ENCODE measurements at regions not wholly inside any gene's neighbourhood (a gene's known extent, or its start where the extent isn't known, plus 50 kb on each side); places are given as distances from the start of the nearest gene placed in this dataset.
"Not testable (repeated sequence)": the region's sequence is repeated elsewhere in the genome, so short reads cannot be mapped to it uniquely, and the experiment has no call there.

DNA sequence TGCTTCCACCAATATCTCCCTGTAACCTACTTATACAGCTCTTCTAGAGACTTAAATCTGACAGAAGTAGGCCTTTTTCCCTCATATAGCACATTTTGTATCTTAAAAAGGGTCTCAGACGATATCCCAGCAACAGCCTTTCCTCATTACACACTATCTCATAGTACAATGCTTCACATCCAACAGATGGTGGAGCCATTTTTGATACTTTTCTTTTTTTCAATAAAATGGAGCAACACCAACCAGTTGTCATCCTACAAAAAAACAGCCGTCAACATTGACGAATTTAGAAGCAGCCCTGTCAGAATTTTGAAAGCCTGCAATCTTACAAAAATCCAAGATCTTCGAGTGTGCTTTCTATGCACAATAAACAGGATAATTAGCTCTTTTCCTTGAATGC, 145.9 kb upstream of the NEBL start:
- no peak for DNase-seq

DNA sequence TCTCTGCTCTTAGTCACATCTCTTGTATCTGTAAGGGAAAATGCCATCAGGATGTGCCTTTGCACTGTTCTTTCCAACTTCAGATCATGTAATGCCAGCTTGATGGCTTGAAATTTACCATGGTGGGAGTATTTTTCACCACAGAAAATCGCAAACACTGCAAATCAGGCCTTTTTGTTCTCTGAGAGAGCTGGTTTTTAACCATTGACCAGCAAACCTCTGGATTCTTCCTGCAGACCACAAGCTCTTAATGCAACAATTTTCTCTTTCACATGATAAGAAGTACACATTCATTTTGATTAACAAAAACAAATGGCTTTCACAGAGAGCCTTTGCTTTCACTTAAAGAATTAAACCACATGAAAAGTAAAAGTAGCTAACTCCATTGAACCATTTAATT, 145.4 kb upstream of the NEBL start:
- DNase-seq: no peak

DNA sequence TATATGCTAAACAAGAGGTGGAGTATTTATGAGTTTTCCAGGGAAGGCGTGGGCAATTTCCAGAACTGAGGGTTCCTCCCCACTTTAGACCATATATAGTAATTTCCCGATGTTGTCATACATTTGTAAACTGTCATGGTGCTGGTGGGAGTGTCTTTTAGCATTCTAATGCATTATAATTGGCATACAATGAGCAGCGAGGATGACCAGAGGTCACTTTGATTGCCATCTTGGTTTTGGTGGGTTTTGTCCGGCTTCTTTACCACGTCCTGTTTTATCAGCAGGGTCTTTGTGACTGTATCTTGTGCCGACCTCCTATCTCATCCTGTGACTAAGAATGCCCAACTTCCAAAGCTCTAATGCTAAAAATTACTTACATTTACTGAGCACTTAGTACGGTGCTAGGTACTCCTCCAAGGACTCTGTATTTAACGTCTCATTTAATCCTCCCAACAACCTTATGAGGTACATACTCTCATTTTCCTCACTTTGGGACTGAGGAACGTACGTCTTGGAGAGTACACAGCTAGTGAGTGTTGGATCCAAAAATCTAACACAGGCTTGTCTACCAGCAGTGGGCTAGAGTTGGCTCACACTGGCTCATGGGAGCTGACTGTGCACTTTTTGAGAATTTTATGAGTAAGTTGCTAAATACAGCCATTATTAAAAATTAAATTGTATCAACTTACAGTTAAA, 144.8 kb upstream of the NEBL start:
- no peak for DNase-seq

DNA sequence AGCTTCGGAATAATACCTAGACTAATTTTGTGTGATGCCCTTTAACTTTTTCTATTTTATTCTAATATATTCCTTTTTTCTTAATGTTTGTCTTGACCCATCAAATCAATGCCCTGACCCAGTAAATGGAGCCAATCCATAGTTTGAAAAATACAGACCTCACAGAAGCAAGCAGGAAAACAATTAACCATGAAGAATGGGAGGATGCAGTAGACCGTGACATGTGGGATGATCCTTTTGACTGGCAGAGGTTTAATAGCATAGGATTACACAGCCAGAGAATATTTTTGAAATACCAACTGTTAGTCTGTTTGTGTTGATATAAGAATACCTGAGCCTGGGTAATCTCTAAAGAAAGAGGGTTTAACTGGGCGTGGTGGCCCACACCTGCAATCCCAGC, 142.6 kb upstream of the NEBL start:
- DNase-seq: no peak

DNA sequence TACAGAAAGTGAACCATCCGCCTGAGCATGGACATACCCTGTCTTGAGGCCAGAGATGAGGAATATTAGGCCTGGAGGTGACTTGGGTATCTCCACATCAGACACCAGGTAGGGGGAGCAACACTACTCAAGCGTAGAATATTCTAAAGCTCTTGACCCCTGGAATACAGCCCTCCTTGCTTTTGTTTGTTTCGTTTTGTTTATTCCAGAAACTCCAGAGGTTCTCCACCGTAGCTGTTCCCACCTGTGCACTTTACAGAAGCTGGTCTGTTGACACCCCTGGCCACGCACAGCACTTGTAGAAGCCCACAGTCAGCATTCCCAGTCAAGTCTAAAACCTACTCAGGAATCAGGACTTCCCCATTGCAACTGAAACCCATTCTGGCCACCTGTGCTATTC, 139.6 kb upstream of the NEBL start:
- no peak for DNase-seq

DNA sequence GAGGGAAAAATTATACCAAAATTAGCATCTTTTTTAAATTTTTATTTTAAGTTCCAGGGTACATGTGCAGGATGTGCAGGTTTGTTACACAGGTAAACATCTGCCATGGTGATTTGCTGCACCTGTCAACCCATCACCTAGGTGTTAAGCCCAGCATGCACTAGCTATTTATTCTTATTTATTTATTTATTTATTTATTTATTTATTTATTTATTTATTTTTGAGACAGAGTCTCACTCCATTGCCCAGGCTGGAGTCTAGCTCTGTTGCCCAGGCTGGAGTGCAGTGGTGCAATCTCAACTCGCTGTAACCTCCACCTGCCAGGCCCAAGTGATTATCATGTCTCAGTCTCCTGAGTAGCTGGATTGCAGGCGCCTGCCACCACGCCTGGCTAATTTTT, 137.7 kb upstream of the NEBL start:
- not testable (repeated sequence) for DNase-seq

DNA sequence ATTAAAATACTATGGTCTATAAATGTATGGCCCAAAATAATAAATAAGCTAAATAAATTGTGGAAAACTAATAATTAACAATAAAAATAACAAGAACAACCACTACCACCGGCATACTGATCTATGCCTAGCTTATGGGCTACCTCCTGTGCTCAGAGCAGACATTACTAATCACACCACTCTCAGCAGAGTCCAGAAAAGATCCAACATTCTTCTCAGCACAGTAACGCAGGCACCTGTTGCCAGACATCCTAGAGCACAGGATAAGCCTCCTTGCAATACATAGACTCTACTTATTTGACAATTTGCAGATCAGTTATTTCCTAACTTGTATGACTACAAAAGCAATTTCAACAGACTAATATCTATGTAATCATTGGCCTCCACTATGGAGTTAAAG, 137.1 kb upstream of the NEBL start:
- no peak for DNase-seq

DNA sequence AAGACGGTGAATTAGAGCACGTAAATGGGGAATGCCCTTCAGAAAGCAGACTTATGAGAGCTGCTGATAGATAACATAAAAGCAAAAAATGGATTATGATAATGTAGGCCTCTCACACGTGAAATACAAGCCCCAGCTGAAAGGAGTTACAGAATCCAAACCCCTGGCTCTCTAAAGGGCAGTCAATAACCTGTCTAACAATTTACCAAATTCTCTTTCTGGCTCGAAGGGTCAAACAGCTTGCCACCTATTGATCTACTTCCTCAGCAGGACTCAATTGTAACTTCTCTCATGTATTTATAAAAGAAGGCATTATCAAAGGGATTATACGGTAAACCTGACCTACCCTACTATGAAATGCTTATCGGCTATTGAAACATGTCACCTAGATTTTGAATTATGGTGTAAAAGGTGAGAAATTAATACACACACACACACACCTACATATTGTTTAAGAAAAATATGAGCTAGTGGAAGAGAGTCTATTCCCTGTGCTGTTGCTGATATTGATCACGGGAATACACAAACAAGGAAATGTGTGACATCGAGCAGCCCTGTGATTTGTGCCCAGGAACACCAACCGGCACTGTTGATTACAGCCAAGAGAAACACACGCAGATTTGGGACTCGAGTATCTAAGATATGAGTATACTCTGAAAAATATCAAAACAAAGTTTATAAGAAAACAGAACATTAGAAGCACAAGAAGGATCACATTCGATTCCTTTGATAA, 135.6 kb upstream of the NEBL start:
- no peak for DNase-seq

DNA sequence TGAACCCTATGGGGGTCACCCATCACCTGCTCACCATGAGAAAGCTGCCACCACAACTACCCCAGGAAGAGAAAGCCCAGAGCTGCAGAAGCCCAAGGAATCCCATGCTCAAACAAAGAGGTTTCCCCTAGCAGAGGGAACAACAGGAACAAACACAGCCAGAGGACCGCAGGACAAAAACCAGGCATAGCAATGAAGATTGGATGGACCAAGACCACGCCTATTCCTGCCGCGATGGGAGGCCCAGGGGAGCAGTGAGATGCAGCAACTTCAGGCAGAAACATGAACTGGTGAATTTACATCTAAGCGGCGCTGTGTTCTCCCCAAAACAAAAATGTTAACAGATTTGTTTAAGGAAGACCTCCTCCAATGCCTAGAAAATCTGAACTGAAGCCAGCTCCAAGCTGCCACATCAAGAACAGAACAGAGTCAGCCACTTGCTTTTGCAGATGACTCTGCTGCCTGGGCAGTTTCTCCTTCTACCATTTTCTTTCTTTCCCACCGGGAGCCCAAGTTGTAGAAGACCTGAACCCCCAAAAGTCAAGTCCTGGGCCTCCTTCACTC, 134.2 kb upstream of the NEBL start:
- DNase-seq: no peak

DNA sequence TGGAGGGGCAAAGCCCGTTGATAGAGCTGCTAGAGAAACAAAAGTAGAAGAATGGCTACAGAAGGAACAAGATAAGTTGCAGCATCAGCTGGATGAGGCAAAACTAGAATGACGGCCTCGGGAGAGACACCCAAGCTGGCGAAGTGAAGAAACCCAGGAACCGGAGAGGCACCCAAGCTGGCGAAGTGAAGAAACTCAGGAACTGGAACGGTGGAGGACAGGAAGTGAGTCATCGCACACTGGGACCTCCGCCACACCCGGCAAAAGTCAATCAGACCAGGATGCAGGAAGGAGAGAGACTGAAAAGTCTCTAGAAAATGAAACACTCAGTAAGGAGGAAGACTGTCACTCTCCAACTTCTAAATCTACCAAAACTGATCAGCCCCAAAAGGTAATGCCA, 133.0 kb upstream of the NEBL start:
- no peak for DNase-seq

DNA sequence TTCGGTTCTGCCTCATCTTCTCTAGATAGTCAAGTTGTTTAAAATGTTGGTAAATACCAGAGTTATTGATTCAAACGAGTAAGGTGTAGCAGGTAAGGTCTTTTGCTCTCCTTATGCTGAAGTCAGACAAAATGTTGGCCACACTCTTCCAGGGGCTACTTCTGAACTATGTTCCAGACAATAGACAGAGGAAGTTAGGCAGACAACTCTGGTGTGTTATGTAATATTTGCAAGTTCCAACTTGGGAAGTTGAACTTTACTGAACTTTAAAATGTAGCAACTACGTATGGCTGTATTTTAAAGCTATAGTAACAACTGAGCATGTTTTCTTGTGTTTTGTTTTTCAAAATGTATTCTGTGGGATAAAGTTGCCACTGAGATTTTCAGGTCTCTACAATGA, 125.7 kb upstream of the NEBL start:
- no peak for DNase-seq

DNA sequence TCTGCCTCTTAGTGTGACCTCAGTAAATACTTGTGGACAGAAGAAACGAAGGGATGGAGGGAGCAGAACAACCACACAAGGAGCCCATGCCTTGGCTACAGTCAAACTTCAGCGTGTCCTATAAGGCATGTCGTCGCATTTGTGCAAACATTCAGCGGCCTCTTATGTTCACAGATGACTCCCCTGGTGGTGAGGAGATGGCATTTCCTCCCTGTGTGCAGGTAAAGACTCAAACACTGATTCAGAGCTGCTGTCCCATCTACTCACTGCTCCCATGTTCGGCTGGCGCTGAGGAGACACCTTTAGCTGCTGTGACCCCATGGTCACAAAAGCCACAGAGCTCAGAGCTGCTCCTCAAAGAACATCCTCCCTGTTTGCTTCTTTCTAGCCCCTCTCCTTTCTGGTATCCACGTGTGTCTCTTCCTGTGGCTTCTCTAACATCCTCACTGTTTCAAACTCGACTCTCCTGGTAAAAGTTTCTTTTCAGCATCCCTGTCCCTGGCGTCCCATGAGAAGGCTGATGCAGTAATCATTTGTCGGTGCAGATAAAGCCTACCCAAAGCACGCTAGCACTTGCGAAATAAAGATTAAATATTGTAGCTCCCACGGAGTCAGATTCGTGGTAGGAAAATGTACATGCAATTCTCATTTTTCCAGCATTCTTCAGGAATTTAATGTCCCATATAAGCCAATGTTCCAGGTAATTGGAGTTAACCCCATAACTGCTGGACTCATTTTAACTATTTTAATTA, 124.9 kb upstream of the NEBL start:
- DNase-seq: peak; percentile 7

DNA sequence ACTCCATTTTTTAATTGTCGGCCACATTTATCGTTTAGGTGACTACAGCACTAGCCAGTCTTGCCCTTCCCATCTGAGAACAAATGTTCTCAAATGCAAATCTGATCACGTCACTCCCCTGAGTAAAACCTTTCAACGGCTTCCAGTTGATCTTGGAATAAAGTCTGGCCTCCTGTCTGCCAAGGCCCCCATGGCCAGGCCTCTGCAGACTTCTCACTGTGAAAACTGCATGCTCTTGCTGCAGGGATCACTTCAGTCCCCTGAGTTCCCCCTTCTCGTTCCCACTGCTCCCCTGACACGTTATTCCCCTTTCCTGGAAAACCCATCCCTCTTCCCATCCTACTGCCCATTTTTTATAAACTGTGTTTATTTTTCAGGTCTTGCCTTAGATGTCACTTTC, 124.1 kb upstream of the NEBL start:
- no peak for DNase-seq

DNA sequence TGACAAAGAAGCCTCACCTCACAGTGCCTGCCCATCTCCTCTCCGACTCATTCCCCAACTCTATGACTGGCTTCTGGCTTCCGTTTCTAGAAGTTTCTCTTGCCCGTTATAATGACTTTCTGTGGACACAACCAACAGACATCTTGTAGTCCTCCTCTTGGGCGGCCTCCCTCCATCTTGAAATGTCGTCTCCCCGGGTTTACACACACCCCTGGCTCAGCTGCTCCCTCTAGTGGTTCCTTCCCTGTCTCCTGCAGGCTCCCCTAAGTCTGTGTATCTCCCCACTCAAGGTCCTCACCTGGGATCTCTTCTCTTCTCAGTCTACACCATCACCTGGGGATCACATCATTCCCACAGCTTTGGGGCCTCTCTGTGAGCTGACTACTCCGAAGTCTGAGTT, 123.4 kb upstream of the NEBL start:
- DNase-seq: peak; percentile 60

DNA sequence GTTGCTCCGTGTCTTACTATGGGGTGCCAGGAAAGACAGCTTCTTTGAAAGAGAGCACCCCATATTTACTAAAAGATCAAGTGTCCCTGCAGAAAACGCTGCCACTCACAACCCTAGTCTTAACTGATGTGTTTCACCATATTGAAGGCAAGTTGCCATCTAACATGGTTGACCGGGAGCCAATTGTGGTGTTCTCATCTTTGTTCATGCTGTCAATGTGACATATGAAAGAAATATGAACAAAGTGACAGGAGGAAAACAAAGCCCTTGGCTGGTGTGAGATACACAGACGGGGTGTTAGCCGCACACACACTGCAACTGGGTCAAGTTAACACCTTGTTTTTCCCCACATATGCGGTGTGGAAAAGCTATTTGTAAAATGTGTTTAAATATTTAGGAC, 122.3 kb upstream of the NEBL start:
- no peak for DNase-seq

DNA sequence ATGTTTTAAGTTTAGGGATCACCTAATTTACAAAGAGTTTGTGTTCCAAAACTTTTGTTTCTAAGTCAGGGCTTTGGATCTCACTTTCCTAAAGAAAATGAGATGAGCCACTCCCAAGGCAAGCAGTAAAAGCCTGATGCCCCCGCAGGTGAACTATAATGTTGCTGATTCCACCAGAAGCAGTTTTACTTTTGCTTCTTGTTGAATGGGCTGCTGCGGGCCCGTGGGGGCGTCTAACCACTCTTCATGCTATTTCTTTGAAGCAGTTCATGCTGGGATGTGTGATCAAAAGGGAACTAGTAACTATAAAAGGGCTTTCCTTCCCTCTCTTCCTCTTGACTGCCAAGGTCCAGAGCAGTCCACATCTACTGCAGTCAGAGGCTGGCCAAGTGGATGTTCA, 118.7 kb upstream of the NEBL start:
- DNase-seq: no peak

DNA sequence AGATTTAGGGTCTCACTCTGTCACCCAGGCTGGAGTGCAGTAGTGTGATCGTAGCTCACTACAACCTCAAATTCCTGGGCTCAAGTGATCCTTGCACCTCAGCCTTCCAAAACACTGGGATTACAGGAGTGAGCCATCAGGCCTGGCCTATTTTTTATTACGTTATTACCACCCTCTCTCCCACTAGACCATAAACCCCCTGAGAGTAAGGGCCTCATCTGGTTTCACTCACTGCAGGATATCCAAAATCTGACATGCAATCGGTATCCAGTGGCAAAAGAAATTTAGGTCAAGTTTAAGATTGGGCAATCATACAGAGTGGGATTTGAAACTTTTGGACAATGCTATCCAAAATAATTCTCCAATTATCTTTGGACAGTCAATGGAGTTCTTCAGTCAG, 117.0 kb upstream of the NEBL start:
- DNase-seq: no peak

DNA sequence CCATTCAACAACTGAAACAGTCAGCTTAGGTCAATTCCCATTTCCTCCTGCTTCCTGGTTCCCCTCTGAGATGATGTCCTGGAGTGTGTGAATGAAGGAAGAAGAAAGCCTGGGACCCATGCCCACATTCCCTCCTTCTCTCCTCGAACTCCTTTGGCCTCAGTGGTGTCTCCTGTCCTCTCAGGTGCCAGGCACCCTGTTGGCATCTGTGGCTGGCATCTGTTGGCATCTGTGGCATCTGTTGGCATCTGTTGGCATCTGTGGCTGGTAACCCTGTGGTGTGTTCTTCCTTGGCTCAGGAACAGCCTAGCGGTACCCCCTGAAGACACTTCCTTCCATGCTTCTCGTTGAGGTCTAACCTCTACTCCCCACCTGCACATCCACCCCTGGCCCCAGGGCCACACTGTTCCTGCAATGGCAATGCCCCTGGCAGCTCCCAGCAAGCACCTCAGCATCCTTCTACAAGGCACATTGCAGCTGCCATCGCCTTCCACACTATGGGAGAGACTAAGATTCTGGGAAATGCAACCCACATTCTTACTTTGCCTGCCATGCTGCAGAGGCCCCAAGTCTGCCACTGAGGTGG, 114.4 kb upstream of the NEBL start:
- DNase-seq: no peak

DNA sequence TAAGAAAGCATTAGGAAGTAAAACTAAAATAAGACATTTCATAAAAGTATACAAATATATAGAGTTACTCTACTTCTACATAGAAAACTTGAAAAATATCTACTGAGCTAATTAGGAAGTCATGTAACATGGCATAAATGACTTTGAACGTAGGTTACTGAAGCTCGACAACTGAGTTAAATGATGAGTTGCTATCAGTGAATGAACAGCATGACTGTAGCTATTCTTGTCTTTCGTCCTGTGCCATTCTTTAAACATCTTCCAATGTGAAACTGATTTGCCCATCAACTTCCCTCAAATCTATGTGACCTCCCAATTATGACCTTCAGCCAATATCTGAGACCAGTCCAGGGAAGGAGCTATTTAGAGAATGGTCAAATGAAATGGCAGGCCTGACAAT, 113.5 kb upstream of the NEBL start:
- no peak for DNase-seq

DNA sequence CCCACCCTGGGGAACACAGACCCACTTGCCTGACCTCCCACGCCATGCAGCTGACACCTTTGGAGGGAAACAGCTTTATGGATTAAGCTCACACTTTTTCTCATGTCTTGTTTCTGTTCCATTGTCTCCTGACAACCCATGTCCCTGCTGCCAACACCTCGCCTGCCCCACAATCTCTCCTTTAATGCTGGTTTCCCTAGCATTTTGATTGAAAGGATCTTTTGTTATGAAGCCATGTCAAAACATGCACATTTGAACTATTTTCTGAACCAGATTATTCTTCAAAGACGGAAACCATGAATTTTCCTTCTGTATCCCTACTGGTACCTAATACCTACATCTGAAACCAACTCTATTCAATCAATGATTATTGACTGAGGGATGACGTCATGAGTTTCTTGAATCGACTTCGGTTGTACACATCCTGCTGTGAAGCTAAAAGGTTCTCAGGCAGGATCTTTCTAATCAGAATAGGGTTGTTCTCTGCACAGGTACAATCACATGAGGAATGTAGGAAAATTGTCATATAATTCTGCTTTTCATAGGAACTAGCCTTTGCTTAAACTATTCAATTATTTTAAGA, 106.2 kb upstream of the NEBL start:
- DNase-seq: no peak

DNA sequence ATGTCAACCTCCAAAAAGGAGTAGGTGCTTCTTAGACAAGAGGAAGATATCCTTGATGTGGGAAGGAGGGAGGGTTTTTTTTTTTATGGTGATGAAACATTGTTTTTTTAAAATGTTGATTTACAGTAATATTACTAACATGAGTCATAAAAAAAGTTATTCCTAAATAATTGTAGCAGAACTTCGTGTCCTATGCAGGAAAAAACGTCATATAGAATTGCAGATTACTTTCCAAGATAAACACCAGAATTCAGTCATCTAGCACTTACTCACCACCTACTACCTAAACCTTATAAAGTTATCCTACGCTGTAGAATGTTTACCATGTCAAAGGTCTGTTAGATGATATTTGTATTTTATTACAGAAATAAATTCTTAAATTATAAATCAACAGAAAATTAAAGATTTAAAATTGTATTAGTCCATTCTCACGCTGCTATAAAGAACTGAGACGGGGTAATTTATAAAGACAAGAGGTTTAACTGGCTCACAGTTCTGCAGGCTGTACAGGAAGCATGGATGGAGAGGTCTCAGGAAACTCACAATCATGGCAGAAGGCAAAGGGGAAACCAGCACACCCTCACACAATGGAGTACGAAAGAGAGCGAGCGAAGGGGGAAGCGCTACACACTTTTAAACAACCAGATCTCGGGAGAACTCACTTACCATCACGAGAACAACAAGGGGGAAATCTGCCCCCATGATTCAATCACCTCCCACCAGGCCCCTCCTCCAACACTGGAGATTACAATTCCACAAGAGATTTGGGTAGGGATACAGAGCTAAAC, 105.2 kb upstream of the NEBL start:
- DNase-seq: no peak

DNA sequence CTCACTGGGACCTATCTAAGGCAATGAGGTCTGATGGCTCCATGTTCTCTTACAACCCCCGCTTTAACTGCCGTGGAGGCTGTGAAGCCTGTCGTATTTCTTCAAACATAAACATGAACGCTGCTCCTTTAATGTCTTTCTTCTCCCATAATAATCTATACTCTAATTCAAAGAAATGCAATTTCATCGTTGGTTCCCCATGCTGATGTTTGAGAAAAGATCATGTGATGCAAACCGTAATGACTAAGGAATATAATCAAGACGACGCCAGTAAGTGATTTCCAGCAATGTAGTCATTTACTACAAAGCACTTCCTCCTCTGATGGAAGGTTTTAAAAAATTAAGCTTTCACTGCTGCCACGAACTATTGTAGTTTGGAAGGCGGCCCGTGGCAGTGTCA, 102.6 kb upstream of the NEBL start:
- DNase-seq: no peak
